Body of pancreas (tissue), 4 donors: ENCODE measurements at regions not wholly inside any gene's neighbourhood (a gene's known extent, or its start where the extent isn't known, plus 50 kb on each side); places are given as distances from the start of the nearest gene placed in this dataset.

Source experiments
- POLR2A ChIP-seq, 3 donors: fragments of 450-650 bp; IDR thresholded peaks; one replicate each; pipeline ENCODE4 v1.6.1; 2016; ENCODE audit warnings: antibody characterized with exemption in 3 of 3, mild to moderate bottlenecking in 2 of 3
- TF ChIP-seq, protein P1 (sequence below), 7 experiments: fragments of 450-650 bp in 4 of 7; fragments of 200-600 bp in 3 of 7; sonication (generic) in 3 of 7; IDR thresholded peaks; one replicate each; pipeline ENCODE4 v1.5.1; 2016 to 2019; ENCODE audit warnings: antibody characterized with exemption in 7 of 7

DNA sequence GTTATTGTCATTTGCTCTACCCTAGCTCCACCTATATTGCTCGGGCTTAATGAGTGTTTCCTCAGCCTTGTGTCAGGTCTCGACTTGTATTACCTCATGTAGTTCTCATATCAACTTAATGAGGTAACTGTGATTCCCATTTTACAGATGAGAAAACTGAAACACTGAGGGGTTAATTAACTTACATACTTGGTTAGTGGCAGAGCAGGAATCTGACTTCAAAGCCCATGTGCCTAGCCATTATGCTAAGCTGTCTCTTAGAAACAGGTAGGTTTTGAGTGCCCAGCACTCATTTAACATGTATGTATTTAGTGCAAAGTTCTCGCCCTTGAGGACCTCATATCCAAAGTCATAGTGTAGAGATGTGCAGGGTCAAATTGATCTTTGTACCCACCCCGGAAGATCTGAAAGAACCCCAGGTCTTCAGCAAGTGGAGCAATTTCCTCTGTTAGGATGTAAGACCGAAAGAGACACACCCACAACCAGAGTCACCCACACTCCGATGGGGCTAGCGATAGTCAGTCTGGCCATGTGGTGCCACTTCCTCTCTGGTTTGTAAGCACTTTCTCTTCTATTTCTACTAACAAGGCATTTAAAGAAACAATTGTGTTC, 121.0 kb upstream of the SLC39A10 start:
- TF ChIP-seq, protein P1, sequence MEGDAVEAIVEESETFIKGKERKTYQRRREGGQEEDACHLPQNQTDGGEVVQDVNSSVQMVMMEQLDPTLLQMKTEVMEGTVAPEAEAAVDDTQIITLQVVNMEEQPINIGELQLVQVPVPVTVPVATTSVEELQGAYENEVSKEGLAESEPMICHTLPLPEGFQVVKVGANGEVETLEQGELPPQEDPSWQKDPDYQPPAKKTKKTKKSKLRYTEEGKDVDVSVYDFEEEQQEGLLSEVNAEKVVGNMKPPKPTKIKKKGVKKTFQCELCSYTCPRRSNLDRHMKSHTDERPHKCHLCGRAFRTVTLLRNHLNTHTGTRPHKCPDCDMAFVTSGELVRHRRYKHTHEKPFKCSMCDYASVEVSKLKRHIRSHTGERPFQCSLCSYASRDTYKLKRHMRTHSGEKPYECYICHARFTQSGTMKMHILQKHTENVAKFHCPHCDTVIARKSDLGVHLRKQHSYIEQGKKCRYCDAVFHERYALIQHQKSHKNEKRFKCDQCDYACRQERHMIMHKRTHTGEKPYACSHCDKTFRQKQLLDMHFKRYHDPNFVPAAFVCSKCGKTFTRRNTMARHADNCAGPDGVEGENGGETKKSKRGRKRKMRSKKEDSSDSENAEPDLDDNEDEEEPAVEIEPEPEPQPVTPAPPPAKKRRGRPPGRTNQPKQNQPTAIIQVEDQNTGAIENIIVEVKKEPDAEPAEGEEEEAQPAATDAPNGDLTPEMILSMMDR (IDR thresholded peaks at IDR 0.05): no peak
- TF ChIP-seq POLR2A (IDR thresholded peaks at IDR 0.05): no peak
